ENCODE measurements at regions not wholly inside any gene's neighbourhood (a gene's known extent, or its start where the extent isn't known, plus 50 kb on each side); places are given as distances from the start of the nearest gene placed in this dataset.

DNA sequence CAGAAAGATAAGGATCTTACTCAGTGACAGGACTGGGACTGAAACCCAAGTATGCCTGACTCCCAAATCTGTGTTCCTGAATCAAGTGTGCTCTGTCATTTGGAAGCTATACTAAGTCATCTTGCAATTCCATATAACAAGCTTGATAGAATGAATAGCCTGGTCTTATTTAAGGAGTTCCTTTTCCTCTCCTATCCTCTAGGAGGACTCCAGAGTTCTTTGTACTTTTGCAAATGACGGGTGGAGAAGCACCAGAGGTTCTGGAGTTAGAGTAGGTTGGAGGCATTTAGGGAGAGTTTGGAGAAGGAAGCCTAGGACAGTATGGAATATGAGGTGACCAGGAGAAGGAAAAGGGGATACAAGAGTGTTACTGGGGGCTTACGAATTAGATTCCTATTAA is 92.9 kb upstream of the RCN1 start:
- no peak for DNase-seq

DNA sequence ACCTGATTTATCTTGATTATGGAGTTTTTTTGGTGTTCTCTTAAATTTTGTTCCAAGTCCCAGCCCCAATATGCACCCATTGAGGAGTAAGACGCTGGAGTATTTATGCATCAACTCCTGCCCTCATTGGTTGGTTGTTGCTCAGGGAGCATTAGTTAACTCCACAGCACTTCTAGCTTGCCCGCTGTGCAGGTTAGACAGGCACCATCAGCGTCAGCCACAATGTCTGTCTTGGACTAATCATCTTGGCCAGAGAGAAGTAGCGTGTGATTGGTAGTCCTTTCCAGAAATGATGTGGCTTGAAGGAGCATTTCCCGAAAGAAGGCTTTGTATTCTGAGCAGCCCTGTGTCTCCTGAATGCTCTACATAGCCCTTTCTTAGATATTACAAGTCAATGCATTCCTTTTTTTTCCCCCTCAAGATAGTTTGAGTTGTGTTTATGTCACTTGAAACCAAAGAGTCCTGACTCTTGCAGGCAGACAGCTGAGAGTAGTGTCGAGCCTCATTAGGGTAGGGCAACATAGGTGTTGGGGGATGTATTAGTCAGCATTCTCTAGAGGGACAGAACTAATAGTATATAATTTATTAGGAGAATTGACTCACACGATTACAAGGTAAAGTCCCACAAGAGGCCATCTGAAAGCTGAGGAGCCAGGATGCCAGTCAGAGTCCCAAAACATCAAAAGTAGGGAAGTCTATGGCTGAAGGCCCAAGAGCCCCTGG is 94.6 kb upstream of the RCN1 start:
- DNase-seq: no peak

DNA sequence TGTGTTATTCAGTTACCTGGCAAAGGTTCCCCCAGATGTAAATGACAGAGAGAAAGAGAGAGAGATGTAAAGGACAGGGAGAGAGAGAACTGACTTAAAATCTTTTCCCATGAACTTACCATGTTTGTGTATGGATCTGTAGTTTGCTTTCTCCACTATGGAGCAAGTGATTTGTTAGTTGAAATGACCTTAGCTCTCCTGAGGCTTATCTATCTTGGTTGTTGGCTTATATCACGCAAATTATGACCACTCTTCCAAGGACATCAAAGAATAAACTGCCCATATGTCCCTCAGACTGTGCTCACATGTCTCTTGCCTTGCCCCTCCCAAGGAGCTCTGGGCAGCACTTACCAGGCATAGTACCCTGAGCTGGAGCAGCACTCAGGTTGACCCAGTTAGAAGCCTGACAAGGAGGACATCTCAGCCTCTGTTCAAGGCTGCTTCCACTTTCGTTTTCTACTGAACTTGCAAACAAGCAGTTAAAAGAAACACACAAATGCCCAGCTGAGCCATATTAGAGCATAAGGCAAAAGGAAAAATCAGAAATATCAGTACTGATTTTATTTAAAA is 95.3 kb upstream of the RCN1 start:
- no peak for DNase-seq

DNA sequence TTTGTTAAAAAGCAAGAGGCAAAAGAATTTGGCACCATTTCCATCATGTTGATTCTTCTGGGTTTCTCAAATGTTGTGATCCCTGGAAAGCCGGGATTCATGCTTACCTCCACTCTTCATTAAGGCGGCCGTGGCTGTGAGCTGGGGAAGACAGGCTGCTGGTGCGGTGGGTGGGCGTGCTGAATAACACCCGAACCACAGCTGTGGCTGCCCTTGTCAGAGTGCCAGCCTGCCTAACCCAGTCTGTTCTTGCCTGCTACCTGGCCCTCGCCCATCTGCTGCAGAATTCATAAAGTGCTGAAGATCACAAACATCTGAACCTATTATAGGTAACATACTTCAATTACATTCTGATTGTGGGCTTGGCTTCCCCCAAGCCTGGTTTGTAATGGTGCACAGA is 95.8 kb upstream of the RCN1 start:
- no peak for DNase-seq

DNA sequence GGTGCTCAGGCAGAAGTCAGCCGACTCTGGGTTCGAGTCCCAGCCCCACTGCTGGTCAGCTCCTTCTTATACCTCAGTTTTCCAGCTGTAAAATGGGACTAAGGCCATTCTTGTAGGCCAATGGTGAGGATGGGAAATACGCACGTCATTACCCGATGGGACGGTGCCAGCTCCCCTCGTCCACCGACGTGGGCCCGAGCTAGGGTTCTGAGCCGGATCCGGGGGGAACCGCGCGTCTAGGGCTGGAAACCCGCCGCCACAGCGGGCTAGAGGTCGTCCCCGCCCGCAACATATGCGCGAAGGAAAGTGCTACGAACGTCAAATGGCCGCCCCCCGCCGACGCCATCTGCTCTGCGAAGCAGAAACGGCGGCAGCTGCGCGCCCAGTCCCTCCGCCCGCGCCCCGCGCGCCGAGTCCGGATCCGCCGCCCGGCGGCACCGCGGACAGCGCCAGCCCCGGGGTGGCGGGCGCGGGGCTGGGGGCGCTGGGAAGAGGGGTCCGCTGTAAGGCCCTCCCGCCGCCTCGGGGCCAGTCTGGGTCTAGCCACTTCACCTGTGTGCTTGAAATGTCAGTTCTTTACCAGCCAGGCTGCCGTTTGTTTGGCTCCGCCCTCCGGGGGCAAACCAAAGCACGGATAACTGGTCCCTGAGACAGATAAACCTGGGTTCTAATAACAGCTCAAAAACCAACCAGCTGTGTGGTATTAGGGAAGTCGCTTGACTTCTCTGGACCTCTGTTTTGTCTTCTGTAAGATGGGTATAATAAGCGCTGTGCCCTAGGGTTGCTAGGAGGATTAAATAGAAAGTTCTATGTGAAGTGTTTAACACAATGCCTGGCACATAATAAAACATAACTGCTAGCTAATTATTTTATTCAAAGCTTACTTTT is 103.5 kb upstream of the RCN1 start:
- DNase-seq: no peak

DNA sequence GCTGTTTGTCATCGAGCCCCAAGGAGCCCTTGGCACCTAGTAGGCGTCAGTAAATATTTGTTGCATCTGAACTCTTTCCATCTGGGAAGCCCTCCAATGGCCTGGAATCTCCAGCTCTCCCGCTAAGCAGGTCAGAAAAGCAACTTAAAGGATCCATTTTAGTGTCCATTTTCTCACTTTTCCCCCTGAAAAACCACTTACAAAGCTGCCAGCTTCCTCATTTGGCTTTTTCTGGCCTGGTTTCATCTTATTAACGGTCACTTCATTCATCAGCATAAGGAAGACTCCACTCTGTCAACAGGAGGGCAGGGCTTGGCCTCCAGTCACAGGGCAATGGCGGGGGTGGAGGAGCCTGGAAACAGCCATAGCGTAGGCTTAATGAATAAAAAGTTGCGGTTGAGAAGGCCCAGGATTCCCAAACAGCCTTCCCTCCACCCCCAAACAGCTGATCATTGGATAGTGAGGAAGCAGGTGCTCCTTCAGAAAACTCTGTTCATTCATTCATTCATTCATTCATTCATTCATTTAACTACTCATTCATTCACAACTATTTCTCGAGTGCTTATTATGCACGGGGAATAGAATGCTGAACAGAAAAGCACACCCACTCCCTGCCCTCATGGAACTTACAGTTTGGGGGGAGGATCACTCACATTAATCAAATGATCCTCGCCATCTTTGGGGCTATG is 104.5 kb upstream of the RCN1 start:
- no peak for DNase-seq

DNA sequence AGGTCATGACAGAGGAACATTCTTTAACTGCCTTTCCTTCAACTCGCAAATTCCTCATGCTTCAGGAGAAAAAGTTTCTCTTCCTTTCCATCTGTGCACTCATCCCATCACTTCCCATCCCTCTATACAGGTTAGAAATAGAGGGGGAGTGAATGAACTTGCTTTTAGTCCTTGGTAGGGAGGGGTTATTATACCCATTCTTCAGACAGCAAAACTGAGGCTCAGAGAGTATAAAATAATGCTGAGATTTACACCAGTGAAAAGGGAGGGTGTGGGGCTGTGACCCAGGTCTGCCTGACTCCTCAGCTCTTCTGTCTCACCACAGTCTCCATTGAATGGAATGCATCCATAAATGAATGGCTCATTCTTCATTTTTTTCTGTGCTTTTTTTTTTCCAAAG is 109.4 kb upstream of the RCN1 start:
- no peak for DNase-seq

DNA sequence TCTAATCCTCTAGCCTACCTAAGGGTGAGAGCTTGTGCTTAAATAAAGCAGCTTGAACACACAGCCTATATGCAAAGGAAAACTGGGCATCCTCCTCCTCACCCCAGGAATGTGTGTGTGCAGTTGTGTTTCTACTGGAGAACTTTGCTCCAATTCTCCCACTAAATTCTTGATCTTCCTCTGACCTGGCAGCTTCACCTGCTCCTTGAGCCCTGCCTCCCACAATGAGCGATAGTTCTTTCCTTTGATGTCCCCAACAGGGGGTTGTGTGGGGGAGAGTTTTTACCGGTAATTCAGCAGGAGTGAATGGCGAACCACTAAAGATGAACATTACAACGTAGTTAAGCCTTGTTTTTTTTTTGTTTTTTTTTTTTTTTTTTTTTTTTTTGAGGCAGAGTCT is 113.5 kb upstream of the RCN1 start:
- DNase-seq: no peak

DNA sequence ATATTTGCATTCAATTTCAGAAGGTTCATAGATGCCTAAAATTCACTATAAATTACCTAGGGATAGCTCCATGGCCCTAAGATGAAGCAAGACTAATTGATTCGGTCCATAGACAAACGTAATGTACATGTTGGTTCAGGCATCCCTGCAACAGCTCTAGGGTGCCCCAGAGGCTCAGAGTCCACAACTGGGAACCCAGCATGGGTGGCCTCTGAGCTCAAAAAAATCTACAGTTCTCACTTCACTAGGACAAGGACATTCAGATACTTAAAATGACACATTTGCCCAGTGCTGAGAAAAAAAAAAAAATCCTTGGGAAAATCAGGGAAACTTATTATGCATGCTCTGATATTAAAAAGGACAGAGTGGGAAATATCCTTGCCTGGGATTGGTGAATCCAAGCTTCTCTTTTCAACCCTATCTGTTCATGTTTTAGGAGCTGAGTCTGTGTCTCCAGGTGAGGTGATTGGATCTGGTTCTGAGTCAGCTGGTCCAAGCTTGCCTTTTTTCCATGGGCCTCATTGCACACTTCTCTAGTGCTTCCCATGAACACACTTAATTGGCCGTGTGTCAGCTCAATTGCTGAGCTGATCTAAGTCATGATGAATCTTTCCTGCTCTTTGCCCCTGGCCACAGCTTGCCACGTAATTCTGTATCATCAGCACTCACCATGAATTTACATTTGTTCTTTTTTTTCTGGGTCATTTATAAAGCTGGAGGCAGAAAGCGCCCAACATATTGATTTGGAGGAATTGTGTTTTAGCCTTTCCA is 116.3 kb upstream of the RCN1 start:
- DNase-seq: no peak

DNA sequence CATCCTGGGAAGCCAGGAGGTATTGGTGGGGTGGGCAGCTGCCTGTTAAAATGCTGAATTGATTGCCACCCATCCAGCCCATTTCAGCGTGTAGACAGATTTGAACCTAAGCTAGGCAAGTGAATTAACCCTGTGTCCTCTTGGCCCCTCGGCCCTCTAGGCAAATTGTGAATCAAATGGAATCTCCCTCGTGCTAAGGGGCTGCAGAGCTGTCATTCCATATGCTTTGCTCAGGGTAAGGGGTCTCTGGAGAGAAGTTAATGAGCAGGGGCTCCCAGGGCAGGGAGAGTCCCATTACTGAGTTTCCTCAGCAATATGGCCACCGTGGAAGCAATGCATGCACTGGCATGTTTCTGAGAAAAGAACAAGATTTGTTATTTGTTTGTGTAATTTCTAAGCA is 117.7 kb upstream of the RCN1 start:
- DNase-seq: no peak

DNA sequence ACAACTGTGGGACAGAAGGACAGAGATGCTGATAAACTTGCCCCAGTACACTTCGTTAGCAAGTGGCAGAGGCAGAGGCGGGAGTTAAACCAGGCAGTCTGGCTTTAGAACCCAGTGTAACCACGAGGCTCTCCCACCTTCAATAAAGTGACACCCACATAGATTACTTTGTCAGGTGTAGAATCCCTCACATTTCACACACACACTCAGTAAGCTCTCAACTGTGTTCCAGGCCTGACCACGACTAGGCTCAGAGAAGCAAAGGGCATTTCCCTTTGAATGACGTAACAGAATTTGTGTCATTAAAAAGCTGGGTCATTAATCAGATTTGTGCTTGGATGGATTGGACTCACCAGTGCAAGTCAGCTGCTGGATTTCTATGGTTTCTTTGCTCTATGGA is 118.3 kb upstream of the RCN1 start:
- no peak for DNase-seq

DNA sequence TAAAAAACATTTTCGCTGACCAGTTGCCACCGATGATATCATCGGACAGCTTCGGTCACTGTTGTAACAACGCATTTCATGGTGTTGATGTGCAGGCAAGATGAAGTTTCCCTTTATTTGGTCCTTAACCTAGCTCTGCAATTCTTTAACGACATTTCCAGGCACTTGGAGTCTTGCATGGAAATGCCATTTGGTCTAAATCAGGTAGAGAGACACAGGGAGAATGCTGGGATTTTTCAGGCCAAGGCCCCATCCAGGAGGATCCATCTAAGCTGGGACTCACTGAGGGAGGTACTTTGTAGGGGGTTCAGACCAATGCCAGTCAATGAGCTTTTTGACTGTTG is 121.5 kb upstream of the RCN1 start:
- DNase-seq: no peak

DNA sequence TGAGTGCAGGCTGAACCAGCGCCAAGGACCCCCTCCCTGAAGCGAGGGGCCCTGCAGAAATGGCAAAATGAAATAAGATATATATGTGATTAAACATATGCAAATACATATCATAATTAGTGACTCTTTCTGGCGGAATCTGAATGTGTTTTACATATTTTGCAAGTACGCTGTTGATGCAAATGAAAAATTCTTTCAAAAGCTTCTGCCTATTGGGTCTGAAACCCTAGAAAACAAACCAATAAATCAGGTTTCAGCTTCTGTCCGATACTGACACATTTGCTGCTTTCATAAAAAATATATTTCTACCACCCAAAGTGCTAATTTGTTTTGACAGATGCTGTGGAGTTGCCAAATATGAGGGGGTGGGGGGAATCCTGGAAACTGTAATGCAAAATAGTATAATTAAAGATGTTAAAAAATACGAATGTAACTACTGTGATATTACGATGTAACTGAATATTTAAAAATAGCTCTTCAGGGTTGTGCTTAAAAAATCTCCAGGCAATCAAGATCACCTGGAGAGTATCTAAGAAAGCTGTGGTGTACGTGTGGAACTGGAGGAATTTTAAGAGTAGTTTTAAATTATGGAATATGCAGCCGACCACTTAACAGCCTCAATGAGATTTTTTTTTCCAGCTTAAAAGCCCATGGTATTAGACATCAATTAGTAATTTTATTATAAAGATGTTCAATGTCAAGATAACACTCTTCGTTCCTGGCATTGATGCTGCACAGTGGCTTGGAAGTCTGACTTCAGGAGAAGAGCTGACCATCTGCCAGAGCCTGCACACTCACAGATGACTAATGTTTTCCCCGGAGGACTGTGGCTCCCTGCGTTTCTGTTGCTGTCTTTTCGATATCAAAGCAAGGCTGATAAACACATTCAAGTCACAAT is 122.2 kb upstream of the RCN1 start:
- no peak for DNase-seq

DNA sequence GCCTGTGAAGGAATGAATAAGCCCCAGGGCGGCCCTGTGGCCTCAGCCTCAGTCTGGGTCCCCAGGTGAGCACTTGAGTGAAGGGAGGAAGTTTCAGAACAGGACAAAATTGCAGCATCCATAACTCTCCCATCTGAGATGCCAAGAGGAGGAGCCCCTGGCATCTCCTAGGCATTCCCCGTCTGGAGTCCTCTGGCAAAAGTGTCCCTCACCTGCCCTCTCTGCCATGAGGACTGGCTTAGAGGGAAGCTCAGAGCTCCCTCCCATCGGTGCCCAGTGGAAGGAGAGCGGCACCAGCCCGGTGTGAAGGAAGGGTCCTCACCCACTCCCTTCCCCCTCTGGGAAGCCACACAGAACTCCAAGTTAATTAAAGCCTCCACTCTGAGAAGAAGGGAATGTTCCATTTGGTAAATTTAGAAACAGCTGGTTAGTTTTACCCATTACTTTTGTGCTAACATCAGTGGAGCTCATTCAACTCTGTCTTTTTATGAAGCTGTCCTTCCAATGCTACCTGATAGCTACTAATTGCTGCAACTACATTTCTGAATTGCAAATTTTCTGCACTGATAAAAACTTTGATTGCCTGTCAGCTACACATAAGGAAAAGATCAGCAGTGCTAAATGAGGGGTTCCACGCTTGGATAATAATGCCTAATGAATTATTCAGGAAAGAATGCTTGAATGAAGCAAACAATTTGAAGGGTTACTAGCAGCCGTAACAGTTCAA is 123.3 kb upstream of the RCN1 start:
- no peak for DNase-seq

DNA sequence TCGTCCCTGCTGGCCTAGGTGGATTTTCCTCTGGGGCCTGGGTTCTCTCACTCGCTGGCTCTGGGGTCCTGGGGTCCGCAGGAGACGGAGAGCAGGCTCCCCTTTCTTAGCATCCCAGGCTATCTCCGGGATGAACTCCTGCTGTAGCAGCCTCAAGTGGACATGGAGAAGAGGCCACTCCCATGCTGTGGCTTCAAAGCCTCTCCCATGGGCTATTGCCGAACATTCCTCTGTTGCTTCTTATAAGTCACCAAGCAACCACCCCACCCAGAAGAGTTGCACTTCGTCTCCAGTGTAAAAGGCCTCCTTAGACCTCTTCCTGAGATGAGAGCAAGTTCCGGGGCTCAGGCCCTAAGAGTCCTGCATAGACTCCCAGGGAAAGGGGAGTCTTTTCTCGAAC is 124.0 kb upstream of the RCN1 start:
- DNase-seq: no peak

DNA sequence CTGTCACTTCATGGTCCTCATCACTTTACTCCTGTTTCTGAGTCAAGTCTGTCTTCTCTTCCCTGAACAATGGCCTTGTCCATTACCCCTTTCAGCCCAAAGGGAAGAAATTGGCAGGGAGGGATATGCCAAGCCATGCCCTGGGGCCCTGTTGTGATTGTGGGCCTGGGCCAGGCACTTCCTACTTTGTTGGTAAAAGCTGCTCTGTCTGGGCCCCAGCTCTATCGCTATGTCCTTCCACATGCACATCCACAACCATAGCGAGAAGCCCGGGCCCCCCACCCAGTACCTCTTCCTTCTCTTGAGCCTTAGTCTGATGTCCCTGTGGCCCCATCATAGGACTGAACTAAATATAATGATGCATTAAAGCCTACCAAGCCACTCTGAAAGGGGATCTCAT is 126.7 kb upstream of the RCN1 start:
- DNase-seq: no peak

DNA sequence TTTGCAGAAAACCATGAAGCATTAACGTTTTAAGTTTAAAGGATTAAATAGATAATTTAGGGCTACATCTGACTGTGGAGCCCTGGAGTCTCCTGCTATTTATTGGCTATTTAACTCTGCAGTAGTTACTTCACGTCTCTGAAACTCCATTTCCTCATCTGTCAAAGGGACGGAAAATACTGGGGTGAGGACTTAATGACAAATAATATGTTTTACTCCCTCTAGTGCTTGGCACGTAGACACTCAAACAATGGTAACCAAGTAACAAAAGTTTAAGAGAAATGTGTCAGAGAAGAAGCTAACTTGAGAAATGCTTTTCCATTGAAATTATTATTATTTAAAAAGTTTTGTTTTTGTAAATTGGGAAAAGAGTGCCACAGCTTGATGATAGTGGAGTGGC is 130.7 kb upstream of the RCN1 start:
- no peak for DNase-seq

DNA sequence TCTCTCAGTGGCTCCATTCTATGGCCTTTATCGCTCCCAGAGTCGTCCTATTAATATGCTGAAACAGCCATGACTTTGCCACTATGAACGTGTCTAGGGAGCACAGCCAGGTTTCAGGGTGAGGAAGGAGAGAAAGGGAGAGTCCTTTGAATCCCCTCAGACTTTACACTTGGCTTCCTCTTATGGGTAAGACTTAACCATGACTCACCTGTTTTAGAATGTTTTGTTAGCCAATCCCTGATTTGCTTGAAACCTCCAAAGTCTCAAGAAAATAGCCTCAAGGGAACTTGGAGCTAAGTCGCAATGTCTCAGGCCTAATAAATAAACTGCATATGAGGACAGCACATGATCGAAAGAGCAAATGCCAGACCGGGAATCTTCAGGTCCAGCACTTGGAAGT is 131.2 kb upstream of the RCN1 start:
- DNase-seq: no peak

DNA sequence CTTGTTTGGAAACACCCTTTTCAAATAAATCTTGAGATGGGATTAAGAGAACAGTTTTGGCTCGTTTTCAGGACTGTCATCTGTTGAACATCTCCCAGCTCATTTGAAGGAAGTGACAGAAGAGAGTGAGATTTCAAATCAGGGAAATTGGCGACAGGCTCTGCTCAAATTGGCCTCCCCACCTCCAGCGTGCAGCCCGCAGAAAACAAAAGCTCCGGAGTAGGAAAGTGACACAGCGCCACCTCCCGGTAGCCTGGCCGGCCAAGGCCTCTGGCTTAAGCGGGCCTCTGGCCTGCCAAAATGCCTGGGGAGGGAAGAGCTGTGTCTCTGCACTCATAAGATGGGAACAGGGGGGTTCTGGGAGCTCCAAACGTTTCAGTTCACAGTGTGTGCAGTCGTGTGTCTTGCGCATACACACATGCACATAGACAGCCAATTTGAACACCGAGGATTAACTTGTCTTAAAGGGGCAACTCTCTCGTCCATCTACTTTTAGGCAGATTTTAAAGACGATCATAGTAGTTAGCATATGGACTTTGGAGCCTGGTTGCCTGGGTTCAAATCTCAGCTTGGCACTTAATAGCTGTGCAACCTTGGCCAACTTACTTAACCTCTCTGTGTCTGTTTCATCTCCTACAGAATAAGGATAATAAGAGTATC is 132.7 kb upstream of the RCN1 start:
- DNase-seq: no peak

DNA sequence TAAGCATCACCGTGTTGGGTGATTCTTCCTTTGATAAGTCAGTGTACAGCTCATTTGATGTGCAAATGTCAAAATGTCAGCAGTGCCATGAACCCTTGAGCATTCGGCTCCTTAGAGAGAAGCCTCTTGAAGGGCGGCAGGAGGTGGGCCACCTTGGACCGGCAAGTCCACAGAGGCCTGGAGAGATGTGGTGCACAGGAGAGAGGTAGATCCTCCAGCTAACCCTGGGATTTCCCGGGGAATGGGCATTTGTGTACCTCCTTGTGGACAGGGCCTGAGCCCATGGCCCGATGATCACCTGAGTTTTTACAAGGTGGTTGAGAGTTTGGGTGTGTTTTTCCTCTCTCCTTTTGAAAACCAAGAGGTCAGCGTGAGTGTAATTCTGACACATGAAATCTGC is 133.2 kb upstream of the RCN1 start:
- DNase-seq: no peak

DNA sequence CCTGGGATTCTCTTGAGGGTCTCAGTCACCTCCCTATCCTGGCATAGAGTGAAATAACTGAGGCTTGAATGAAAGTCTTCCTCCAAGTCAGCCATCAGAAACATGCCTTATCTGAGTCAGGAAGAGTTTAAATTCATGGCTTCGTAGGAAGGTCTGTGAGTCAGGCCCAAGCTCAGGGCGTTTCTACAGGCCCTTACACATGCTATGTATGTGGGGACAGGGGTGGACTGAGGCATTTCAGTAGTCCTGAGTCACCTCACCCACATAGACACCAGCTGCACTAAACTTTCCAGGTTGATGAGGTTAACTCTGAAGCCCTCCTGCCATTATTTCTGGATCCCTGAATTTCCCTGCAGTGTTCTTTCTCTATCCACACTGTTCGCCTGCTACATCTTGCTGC is 134.6 kb upstream of the RCN1 start:
- no peak for DNase-seq
